NCI-H446 (cell line): ENCODE measurements at regions not wholly inside any gene's neighbourhood (a gene's known extent, or its start where the extent isn't known, plus 50 kb on each side); places are given as distances from the start of the nearest gene placed in this dataset.
"Not testable (repeated sequence)": the region's sequence is repeated elsewhere in the genome, so short reads cannot be mapped to it uniquely, and the experiment has no call there.

Experiments
- DNase-seq, 2 experiments: peaks; one replicate each; lab custom pipeline; 2025; lab: John Stamatoyannopoulos, UW

GRCh38 chr10:28859791-28860190, 182.5 kb downstream of the BAMBI start:
- DNase-seq, result no peak

- no peak for DNase-seq
Observed at GRCh38 chr10:28862219-28862618, 184.9 kb downstream of the BAMBI start.

DNA sequence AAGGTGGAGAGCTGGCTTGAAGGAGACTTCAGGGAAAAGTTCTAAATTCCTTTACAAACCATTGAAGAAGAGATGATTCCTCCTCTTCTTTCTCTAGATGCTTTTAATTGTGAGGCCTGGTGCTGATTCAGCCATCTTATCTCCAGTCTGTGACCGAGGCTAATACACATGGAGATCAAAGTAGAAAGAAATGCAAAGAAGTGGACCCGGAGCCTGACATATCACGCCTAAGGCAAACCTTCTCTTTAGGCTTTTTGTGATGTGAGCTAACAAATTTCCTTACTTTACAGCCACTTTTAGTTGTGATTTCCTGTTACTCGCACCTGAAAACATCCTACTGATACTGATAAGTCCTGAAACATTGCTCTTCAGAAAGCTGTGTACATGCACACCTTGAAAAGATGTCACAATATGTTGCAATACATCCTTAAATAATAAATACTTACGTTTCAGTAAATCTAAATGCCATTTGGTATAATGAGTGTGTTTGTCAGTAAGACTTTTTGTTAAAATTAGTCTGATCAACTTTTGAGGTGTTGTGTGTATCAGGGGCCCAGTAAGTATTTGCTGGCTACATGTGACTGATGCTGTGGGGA, 192.4 kb downstream of the BAMBI start:
- no peak for DNase-seq

- DNase-seq, result no peak
Observed at GRCh38 chr10:28871665-28872064, 194.3 kb downstream of the BAMBI start.

DNA sequence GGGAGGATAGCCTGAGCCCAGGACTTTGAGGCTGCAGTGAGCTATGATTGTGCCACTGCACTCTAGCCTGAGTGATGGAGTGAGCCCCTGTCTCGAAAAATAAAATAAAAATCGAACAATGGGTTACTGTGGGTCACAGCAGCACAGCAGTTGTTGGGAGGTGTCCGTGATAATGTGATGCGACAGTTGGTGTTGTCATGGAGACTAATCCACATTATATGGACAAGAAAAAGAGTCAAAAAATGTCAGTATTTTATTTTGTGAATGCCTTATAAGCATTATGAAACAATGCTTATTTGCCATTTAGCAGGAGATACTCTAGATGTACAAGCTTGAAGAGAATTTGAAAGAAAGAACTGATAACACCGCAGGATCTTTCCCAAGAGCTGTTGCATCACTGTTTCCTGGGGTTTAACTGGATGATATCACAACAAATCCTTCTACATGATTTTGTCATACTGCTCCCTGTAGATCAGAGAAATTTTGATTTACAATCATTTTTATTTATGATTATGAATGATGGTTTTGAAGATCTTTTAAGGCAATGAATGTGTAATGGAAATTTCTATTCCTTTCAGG, 195.4 kb downstream of the BAMBI start:
- DNase-seq, result no peak

DNA sequence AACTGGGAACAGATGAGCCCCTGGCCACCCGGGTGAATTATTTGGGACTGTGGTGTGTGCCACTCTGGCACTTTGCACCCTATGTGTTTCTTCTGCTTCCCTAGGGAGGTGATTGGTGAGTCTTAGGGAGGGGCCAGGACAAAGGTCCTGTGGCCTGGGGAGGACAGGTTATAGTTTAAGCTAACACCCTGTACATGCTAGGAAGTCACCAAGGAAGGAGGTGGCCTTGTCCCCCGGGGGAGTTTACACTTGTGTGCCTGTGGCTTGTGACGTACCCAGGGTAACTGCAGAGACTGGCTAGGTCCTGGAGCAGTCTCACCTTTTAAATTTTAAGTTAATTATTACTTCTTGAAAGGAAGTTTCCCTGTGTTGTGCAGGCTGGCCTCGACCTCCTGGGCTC, 196.2 kb downstream of the BAMBI start:
- DNase-seq, result no peak

DNA sequence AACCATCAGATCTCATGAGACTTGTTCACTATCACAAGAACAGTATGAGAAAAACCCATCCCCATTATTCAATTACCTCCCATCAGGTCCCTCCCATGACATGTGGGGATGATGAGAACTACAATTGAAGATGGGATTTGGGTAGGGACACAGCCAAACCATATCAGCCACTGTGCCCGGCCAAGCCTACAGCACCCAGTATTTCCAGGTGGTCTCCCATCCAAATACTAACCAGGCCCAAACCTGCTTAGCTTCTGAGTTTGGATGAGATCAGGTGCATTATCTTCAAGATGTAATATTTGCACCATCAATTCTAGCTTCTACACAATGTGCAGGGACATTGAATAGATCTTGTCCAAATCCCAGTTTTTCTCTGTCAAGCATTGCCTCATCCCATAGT, 196.9 kb downstream of the BAMBI start:
- DNase-seq, result no peak

DNA sequence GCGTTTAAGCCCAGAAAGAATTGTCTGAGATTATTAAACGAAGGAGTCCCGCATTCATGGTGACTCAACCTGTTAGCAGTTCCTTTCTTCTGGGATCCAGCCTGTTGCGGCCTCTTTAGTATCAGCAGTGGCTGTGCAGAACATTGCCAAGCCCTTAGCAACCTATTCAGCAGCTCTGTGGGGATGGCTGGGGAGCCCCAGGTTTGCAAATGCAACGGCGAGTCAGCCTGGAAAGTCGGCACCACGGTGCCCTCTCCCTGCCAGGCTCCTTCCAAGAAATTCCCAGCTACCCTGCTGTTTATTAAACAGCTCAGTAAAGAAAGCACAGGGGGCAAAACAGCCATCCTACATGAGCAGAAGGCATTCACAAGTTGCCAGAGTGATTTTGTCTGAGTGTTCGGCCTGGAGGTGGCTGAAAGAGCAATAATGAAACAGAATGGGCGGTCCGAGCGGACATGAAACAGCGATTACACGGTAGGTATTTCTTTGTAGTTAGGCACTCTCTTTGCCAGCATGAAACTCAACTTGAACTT, 198.3 kb downstream of the BAMBI start:
- DNase-seq, result no peak

DNA sequence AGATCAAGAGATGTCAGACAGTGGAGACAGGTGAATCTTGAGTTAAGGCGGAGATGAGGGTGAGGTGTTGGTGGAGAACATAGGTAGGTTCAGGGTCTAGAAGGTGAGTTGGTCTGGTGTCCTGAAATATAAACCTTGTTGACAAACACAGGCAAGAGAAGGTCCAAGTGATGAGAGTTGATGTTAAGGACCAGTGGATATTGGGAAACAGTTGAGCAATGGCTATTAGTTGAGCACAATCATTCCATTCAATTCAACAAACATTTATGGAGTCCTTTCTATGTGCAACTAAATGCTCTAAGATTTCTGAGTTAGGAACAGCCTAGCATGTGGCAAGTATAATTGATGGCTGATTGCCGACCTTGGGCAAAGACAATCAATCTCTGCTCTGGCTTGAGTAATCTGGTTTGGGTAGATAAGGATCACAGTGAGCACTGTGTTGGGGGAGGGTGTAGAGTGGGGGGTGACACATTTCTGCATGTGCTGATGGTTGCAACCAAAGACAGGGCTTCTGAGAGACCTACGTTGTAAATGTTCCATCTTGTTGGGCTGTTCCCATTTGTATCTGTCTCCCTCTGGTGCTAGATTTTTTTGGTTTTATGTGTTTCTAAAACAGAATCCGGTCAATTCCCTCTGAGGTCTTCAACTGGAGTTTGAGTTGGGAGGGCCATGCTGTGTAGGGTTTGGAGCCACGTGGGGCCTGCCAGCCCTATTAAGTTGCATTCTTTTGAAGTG, 201.1 kb downstream of the BAMBI start:
- DNase-seq, result no peak

DNA sequence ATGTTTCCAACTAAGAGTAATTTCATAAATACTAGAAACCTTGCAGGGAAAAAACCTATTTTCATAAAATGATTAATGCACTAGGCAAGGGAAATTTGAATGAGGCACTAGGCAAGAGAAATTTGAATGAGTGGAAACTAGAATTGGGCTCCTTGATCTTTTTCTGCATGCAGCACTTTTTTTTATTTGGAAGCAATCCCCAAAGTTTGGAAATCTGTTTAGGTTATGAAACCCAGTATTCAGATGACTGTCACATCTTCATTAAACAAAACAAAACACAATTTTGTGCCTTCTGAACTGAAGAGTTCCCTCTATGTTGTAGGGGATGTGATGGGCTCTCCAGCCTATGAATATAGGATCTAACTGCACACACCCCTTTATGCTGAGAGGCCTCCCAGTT, 201.9 kb downstream of the BAMBI start:
- DNase-seq, result no peak

DNA sequence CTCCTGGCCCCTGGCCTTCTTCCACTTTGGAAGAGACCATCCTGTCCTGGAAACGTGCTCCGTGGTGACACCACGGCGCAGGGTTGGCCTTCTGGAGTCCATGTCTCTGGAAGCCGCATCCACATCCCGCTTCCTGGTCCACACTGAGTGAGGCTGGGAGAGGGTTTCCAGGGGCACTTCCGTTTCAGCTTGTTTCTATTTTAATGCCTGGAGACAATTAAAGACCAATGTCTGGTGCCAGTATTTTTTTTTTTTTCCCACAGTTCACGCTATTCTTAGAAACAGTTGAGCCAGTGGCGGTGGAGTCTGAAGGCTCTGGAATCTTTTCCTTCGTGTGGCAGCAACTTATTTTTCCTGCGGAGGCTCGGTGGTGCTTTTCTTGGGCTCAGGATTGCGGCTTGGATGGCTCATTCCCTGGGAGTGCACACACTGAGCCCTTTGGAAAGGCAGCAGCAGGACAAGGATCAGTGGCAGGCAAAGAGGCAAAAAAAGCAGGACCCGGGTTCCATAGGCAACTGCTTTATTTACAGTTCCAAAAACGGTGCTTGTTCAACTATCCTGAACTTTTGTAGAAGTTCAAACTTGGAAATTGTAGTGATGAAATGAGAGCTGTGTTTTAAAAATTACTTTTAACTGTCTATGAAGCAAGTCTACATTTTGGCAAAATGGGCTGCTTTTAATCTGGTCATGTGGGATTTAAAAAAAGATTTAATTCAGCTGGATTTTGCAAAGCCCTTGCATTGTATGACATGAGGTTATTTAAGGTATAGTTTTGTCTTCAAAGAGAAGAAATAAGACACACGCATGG, 202.8 kb downstream of the BAMBI start:
- no peak for DNase-seq

- DNase-seq, result no peak
Observed at GRCh38 chr10:28880683-28880950, 203.3 kb downstream of the BAMBI start.

GRCh38 chr10:28881171-28881882, 204.0 kb downstream of the BAMBI start:
- no peak for DNase-seq

DNA sequence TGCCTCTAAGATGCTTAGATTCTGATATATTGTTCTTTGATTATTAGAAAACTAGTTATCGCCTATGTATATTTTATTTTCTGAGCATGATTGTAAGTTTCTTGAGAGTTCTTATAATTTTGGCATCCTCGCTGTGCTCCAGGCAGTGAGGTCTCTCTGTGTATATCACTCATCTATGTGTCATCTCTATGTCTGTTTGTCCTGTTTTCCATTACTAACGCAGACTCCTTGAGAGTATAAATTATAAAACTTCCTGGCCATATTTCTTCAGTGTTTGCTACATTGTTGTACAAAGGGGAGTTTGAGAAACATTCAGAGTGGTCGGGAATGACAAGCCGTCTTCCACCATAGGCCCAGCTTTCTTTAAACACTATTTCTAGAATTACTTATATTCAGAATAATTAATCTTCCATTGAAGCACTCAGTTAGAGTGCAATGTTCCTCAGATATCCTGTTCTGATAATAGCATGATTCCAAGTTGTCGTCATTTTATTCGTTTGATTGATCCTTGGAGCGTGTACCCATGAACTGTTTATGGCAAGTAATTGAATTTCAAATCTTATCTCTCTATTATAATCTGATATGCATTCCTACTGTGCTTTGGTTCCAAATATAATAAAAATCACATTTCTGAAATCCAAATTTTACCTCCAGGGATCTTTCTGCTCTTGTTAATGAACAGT, 206.6 kb downstream of the BAMBI start:
- no peak for DNase-seq

DNA sequence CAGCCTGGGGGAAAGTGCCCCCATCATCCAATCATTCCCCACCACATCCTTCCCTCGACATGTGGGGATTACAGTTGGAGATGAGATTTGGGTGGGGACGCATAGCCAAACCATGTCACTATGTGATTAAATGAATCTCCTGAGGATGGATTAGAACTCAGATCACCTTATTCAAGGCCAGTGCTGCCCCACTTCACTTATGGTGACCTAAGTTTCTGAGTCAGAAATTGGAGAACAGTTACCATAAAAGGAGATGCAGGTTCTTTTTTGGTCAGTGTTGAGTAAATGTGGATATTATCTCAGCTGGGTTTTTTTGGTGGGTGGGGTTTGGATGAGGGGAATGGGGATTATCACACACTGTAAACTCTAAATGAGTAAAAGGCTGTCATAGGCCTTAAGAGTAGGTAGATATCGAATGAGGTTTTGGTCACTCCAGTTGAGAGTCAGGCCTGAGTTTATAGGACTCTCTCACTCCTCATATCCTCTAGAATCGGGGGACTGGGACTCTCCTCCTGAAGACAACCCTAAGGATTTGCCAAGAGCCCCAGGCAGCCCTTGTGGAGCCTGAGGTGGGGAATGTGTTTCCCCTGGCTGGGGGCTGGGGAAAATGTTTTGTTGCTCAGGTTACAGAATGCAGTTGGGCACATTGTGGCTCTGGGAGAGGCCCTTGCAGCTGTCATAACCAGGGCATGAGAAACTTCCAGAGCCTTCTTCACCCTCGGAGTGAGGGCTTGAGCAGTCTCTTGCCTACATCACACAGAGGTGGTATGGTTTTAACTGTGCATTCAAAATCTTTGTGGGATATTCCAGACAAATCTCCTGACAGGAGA, 213.0 kb downstream of the BAMBI start:
- no peak for DNase-seq

GRCh38 chr10:28891058-28891713, 213.9 kb downstream of the BAMBI start:
- DNase-seq, result no peak

DNA sequence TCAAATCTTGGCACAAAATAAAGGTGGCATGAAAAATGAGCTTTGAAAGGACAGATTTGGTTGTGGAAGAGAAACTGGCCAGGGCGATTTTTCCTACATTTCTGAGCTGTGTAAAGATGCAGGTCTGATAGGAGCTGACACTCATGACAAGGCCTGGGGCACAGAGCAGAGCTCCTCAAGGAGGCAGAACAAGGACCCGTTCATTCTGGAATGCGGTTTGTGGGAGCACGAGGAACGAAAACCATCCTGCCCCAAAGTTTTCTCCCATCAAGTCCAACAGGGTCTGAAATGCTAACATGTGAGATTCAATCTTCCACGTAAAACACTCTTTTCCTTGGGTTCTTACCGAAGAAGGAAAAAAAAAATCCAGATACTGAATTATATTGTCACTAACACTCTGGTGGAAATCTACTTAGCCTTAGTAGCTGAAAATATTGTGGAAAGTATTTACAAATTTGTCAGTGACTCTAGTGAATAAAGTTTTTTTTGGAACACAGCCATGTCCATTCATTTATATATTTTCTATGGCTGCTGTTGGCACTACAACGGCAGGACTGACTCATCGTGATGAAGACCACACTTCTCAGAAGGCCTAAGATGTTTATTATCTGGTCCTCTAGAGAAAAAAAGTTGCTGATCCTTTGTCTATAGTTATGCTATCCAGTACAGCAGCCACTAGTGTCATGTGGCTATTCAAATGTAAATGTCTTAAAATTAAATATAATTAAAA, 215.7 kb downstream of the BAMBI start:
- no peak for DNase-seq

GRCh38 chr10:28894146-28894545, 216.8 kb downstream of the BAMBI start:
- DNase-seq, result no peak

- not testable (repeated sequence) for DNase-seq
Observed at GRCh38 chr10:28895671-28896070, 218.3 kb downstream of the BAMBI start.
